B cell (primary cell): ENCODE measurements at regions not wholly inside any gene's neighbourhood (a gene's known extent, or its start where the extent isn't known, plus 50 kb on each side); places are given as distances from the start of the nearest gene placed in this dataset.

Experiments used
- ATAC-seq: fragments of 200-7000 bp; cut with Tn5 transposase; one replicate; pipeline ENCODE4 v1.10.0; 2021; ENCODE audit warnings: low read depth, mild to moderate bottlenecking, moderate number of reproducible peaks, moderate library complexity
- CTCF ChIA-PET: fragments of 350-600 bp; sonication (Branson Sonifier 250); formaldehyde crosslinking; loops from one replicate; lab custom pipeline; 2021; ENCODE audit warnings: antibody characterized with exemption, inconsistent platforms; lab: Charles Lee
- POLR2A ChIA-PET: fragments of 350-600 bp; sonication (Branson Sonifier 250); formaldehyde crosslinking; loops from one replicate; lab custom pipeline; 2021; ENCODE audit warnings: antibody characterized with exemption; lab: Charles Lee
- DNase-seq: peaks from one replicate; pipeline ENCODE4 v3.0.0; 2013
- H2AFZ ChIP-seq: 2 replicates; pipeline ENCODE4 v1.6.1; 2012; ENCODE audit warnings: mild to moderate bottlenecking, low read depth, low read length; ENCODE audit not compliant: insufficient read depth, poor library complexity, severe bottlenecking
- H3K27ac ChIP-seq, 2 donors: 1 replicate in 1 of 2; 2 replicates in 1 of 2; pipeline ENCODE4 v1.5.1; 2012 to 2013; ENCODE audit warnings: low read length in 2 of 2, mild to moderate bottlenecking in 2 of 2, moderate library complexity in 1 of 2
- H3K27me3 ChIP-seq, 4 experiments: fragments of 200-600 bp in 1 of 4; sonication (generic) in 1 of 4; replicated peaks in 1 of 4; 1 replicate in 2 of 4; 2 replicates in 2 of 4; pipeline versions ENCODE4 v1.6.1 to v1.7.0; 2013 to 2016; ENCODE audit warnings: low read length in 3 of 4, mild to moderate bottlenecking in 2 of 4, mixed read lengths in 1 of 4, moderate library complexity in 1 of 4; ENCODE audit not compliant: insufficient read depth in 4 of 4, control insufficient read depth in 3 of 4; ENCODE audit errors: control extremely low read depth in 1 of 4
- H3K36me3 ChIP-seq, 2 experiments: replicated peaks in 1 of 2; 1 replicate in 1 of 2; 2 replicates in 1 of 2; pipeline versions ENCODE4 v1.6.1 to v1.7.1; 2013; ENCODE audit warnings: low read length in 1 of 2; ENCODE audit not compliant: insufficient read depth in 2 of 2, control insufficient read depth in 1 of 2; ENCODE audit errors: control extremely low read depth in 1 of 2, extremely low read depth in 1 of 2
- H3K4me1 ChIP-seq, 2 donors: fragments of 200-600 bp in 1 of 2; sonication (generic) in 1 of 2; 1 replicate in 1 of 2; 2 replicates in 1 of 2; pipeline versions ENCODE4 v1.5.1 to v1.6.1; 2013 to 2017; ENCODE audit warnings: low read length in 2 of 2; ENCODE audit not compliant: control insufficient read depth in 2 of 2, insufficient read depth in 2 of 2
- H3K4me2 ChIP-seq: replicated peaks from 2 replicates; pipeline ENCODE3; 2012; ENCODE audit warnings: mild to moderate bottlenecking, low read depth, low read length; ENCODE audit not compliant: poor library complexity, severe bottlenecking
- H3K4me3 ChIP-seq, 5 experiments: fragments of 200-600 bp in 1 of 5; sonication (generic) in 1 of 5; 1 replicate in 3 of 5; 2 replicates in 2 of 5; pipeline versions ENCODE4 v1.5.1 to v1.7.0; 2011 to 2016; ENCODE audit warnings: low read length in 4 of 5, mild to moderate bottlenecking in 4 of 5, low read depth in 2 of 5, control low read depth in 1 of 5, moderate library complexity in 1 of 5; ENCODE audit not compliant: insufficient read depth in 1 of 5; ENCODE audit errors: control extremely low read depth in 1 of 5, extremely low read depth in 1 of 5
- H3K79me2 ChIP-seq: fragments of 200-600 bp; sonication (generic); one replicate; pipeline ENCODE4 v1.6.0; 2016; ENCODE audit warnings: low read length; ENCODE audit not compliant: control insufficient read depth, insufficient read depth
- H3K9ac ChIP-seq: fragments of 200-600 bp; sonication (generic); 2 replicates; pipeline ENCODE4 v1.6.1; 2017; ENCODE audit warnings: mild to moderate bottlenecking, low read length, moderate library complexity
- H3K9me3 ChIP-seq, 3 donors: one replicate each; pipeline versions ENCODE4 v1.6.1 to v1.7.1; 2013; ENCODE audit warnings: low read length in 2 of 3; ENCODE audit not compliant: control insufficient read depth in 2 of 3, insufficient read depth in 1 of 3; ENCODE audit errors: control extremely low read depth in 1 of 3
- H4K20me1 ChIP-seq: 2 replicates; pipeline ENCODE4 v1.6.0; 2012; ENCODE audit warnings: mild to moderate bottlenecking, low read length; ENCODE audit not compliant: insufficient read depth, control insufficient read depth, poor library complexity, severe bottlenecking
- H3K27ac Mint-ChIP-seq: one replicate; pipeline ENCODE4 v1.8.0; 2021; ENCODE audit warnings: mixed read lengths
- H3K27me3 Mint-ChIP-seq: one replicate; pipeline ENCODE4 v1.8.0; 2021; ENCODE audit warnings: mixed read lengths
- H3K4me1 Mint-ChIP-seq: one replicate; pipeline ENCODE4 v1.8.0; 2021; ENCODE audit warnings: mixed read lengths
- H3K4me3 Mint-ChIP-seq: one replicate; pipeline ENCODE4 v1.8.0; 2021; ENCODE audit warnings: mixed read lengths
- H3K9me3 Mint-ChIP-seq: one replicate; pipeline ENCODE4 v1.8.0; 2022; ENCODE audit warnings: mixed read lengths; ENCODE audit not compliant: insufficient read depth
- CTCF ChIP-seq: fragments of 200-600 bp; IDR thresholded peaks from one replicate; pipeline ENCODE4 v1.8.0; 2022; ENCODE audit warnings: antibody characterized with exemption, mild to moderate bottlenecking
- EZH2 ChIP-seq: IDR thresholded peaks from 2 replicates; pipeline ENCODE4 v1.6.1; 2012; ENCODE audit warnings: borderline replicate concordance, low read depth, mild to moderate bottlenecking, moderate library complexity, low read length; ENCODE audit not compliant: insufficient read depth, poor library complexity, severe bottlenecking
- WGBS: methylation state at CpG from one replicate; pipeline ENCODE4 v1.1.5; 2013; ENCODE audit warnings: missing lambda C conversion rate; ENCODE audit not compliant: insufficient coverage; 5-methylcytosine and 5-hydroxymethylcytosine counted together
- intact Hi-C: fragments of 100-400 bp; cut with micrococcal nuclease; formaldehyde crosslinking; loops from one replicate; pipeline ENCODE4 v1.10.0; 2022

GRCh38 chr12:102542816-102543440 lies 62.6 kb upstream of the IGF1 start:
- WGBS = 69% methylated on average over 4 of the region's 6 CpGs
- no peak for TF ChIP-seq EZH2
- TF ChIP-seq CTCF = no peak
- Mint-ChIP-seq H3K9me3 (no peaks in the 10 kb centered on the region), H3K4me1 (no peaks in the 10 kb centered on the region), H3K27ac (no peak overlapping the region), H3K4me3 (no peak overlapping the region), H3K27me3 (peaks cover 39% of the 10 kb centered on the region)
- no peaks in the 10 kb centered on the region for H3K36me3 ChIP-seq
- H3K27me3 ChIP-seq = peaks cover 0 to 9% (median 0%) of the 10 kb centered on the region in 4 experiments
- H3K4me3 ChIP-seq = no peak overlapping the region
- DNase-seq = no peak
- CTCF ChIA-PET = interaction anchor here (0.7 to 0.8 kb wide), 2 partner anchors 373 to 637 kb away, joined by 3 read pairs; no protein-coding TSS in a partner anchor
- H3K79me2 ChIP-seq = no peaks in the 10 kb centered on the region
- no peak overlapping the region for H2AFZ ChIP-seq
- POLR2A ChIA-PET = no interaction called here
- no peaks in the 10 kb centered on the region for H3K9me3 ChIP-seq
- H3K9ac ChIP-seq = no peak overlapping the region
- no peaks in the 10 kb centered on the region for H3K4me1 ChIP-seq
- intact Hi-C loops = loop anchor here (2.0 kb wide), 1 partner anchor 602 kb away; no protein-coding TSS in a partner anchor
- no peak overlapping the region for H3K27ac ChIP-seq
- no peak for ATAC-seq
- no peaks in the 10 kb centered on the region for H4K20me1 ChIP-seq
- no peak overlapping the region for H3K4me2 ChIP-seq

- 79% methylated on average over 2 of the region's 3 CpGs for WGBS
- TF ChIP-seq EZH2 (no peak), CTCF (no peak)
- Mint-ChIP-seq H3K9me3 (no peaks in the 10 kb centered on the region), H3K4me1 (no peaks in the 10 kb centered on the region), H3K27me3 (peaks cover 40% of the 10 kb centered on the region), H3K4me3 (no peak overlapping the region), H3K27ac (no peak overlapping the region)
- ChIA-PET CTCF (interaction anchor here (1.4 to 1.5 kb wide), 2 partner anchors 12 to 598 kb away, joined by 3 to 6 read pairs; no protein-coding TSS in a partner anchor), POLR2A (no interaction called here)
- no peaks in the 10 kb centered on the region for H4K20me1 ChIP-seq
- H3K4me3 ChIP-seq = no peak overlapping the region
- peaks cover 0 to 5% (median 0%) of the 10 kb centered on the region in 4 experiments for H3K27me3 ChIP-seq
- H2AFZ ChIP-seq = no peak overlapping the region
- intact Hi-C loops = no loop called here
- H3K9me3 ChIP-seq = no peaks in the 10 kb centered on the region
- H3K79me2 ChIP-seq = no peaks in the 10 kb centered on the region
- no peaks in the 10 kb centered on the region for H3K36me3 ChIP-seq
- ATAC-seq (no peak), DNase-seq (no peak)
- H3K9ac ChIP-seq = no peak overlapping the region
- H3K4me1 ChIP-seq = no peaks in the 10 kb centered on the region
- no peak overlapping the region for H3K27ac ChIP-seq
- H3K4me2 ChIP-seq = no peak overlapping the region
Measured at GRCh38 chr12:102540815-102541385, 60.5 kb upstream of the IGF1 start.
